SK-N-SH treated with all-trans-retinoic acid at 6 μM for 48 hours (cell line): ENCODE measurements at regions not wholly inside any gene's neighbourhood (a gene's known extent, or its start where the extent isn't known, plus 50 kb on each side); places are given as distances from the start of the nearest gene placed in this dataset.

Experiments used
- ARNTL ChIP-seq: fragments of 450-650 bp; formaldehyde crosslinking; IDR thresholded peaks from 2 replicates; pipeline ENCODE4 v1.5.0; 2020; ENCODE audit warnings: low read depth, mild to moderate bottlenecking, moderate library complexity, borderline replicate concordance
- TCF4 ChIP-seq: fragments of 250-450 bp; sonication (Bioruptor Pico); IDR thresholded peaks from 2 replicates; pipeline ENCODE4 v1.8.0; 2021; ENCODE audit warnings: mild to moderate bottlenecking, moderate library complexity, borderline replicate concordance

DNA sequence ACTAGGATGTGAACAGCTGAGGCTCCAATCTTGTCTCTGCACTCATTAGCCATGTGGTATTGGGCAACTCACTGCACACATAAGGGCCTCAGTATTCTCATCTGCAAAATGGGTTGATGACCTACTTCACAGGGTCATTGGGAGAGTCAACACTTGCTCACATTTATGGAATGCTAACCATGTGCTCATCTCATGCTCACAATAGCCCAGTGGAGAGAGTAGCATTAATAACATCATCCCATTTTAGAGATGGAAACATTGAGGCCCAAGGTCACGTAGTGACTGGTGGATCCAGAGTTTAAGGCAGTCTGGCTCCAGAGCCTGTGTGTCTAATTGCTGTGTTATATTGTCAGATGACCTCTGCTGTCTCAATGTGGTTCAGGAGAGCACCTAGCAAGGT is 270.2 kb upstream of the SRRM4 start:
- TF ChIP-seq ARNTL (CRISPR knock-in tag), result no peak
- no peak for TF ChIP-seq TCF4 (CRISPR knock-in tag)
